Colonic mucosa (tissue), 4 donors: ENCODE measurements at regions not wholly inside any gene's neighbourhood (a gene's known extent, or its start where the extent isn't known, plus 50 kb on each side); places are given as distances from the start of the nearest gene placed in this dataset.

Experiments used
- DNase-seq: peaks from one replicate; pipeline ENCODE4 v3.0.0-alpha.2; 2020
- H3K27ac ChIP-seq: fragments of 200-600 bp; one replicate; pipeline ENCODE4 v1.8.0; 2021
- H3K27me3 ChIP-seq: fragments of 200-600 bp; one replicate; pipeline ENCODE4 v1.8.0; 2021
- H3K36me3 ChIP-seq: fragments of 200-600 bp; one replicate; pipeline ENCODE4 v1.8.0; 2021
- H3K4me1 ChIP-seq: fragments of 200-600 bp; one replicate; pipeline ENCODE4 v1.8.0; 2021; ENCODE audit warnings: mild to moderate bottlenecking
- H3K4me3 ChIP-seq: fragments of 200-600 bp; one replicate; pipeline ENCODE4 v1.8.0; 2021
- H3K9ac ChIP-seq, 2 donors: one replicate each; pipeline ENCODE4 v1.7.0; 2013; ENCODE audit warnings: control low read depth in 2 of 2, low read depth in 2 of 2, low read length in 2 of 2
- H3K9me3 ChIP-seq: fragments of 200-600 bp; one replicate; pipeline ENCODE4 v1.8.0; 2021
- intact Hi-C: fragments of 100-400 bp; cut with DNase I; formaldehyde crosslinking; loops from one replicate; pipeline ENCODE4 v1.14.1; 2022
- TF ChIP-seq, protein P1 (sequence below): fragments of 200-600 bp; IDR thresholded peaks from one replicate; pipeline ENCODE4 v1.8.0; 2022; ENCODE audit warnings: antibody characterized with exemption, mild to moderate bottlenecking
- donor health status: healthy.
- donor health status: DM: no; HTN: no; CAD: no.
- donor health status: DM: no; HTN: no; CAD: no.

- Histone ChIP-seq H3K9ac (no peak overlapping the region), H3K4me3 (no peak overlapping the region), H3K36me3 (no peaks in the 10 kb centered on the region), H3K27ac (no peak overlapping the region), H3K27me3 (no peaks in the 10 kb centered on the region), H3K9me3 (no peaks in the 10 kb centered on the region), H3K4me1 (no peaks in the 10 kb centered on the region)
- intact Hi-C loops: no loop called here
- TF ChIP-seq, protein P1, sequence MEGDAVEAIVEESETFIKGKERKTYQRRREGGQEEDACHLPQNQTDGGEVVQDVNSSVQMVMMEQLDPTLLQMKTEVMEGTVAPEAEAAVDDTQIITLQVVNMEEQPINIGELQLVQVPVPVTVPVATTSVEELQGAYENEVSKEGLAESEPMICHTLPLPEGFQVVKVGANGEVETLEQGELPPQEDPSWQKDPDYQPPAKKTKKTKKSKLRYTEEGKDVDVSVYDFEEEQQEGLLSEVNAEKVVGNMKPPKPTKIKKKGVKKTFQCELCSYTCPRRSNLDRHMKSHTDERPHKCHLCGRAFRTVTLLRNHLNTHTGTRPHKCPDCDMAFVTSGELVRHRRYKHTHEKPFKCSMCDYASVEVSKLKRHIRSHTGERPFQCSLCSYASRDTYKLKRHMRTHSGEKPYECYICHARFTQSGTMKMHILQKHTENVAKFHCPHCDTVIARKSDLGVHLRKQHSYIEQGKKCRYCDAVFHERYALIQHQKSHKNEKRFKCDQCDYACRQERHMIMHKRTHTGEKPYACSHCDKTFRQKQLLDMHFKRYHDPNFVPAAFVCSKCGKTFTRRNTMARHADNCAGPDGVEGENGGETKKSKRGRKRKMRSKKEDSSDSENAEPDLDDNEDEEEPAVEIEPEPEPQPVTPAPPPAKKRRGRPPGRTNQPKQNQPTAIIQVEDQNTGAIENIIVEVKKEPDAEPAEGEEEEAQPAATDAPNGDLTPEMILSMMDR: no peak
- no peak for DNase-seq
Observed at GRCh38 chr20:60454491-60454890, 496.3 kb downstream of the CDH26 start.

- TF ChIP-seq, protein P1: no peak
- Histone ChIP-seq H3K36me3 (no peaks in the 10 kb centered on the region), H3K27me3 (no peaks in the 10 kb centered on the region)
Observed at GRCh38 chr20:60455272-60455671, 497.0 kb downstream of the CDH26 start.

DNA sequence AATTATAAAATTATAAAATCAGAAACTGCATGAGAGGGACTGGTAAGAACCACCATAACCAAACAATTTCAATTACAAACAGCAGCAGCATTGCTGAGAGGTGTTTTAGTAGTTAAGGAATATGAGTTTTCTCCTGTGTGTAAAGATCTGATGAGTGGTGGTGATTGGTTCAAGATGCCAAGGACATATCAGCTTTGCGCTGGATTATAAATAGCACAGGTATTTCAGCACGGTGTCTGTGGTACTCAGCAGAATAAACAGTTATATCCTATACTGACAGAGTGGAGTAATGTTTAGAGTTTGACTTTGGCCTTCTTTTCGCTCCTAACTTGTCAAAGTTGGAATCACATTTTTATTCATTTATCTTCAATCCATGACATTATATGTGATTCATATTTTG, 501.0 kb downstream of the CDH26 start:
- no peak overlapping the region for H3K27ac ChIP-seq
- DNase-seq: no peak
- TF ChIP-seq, protein P1: no peak
- H3K9me3 ChIP-seq: no peaks in the 10 kb centered on the region
- no peak overlapping the region for H3K9ac ChIP-seq
- no peaks in the 10 kb centered on the region for H3K4me1 ChIP-seq
- no peaks in the 10 kb centered on the region for H3K36me3 ChIP-seq
- H3K27me3 ChIP-seq: no peaks in the 10 kb centered on the region
- intact Hi-C loops: no loop called here
- no peak overlapping the region for H3K4me3 ChIP-seq

More at GRCh38 chr20:60455272-60455671, 497.0 kb downstream of the CDH26 start:
- no peak overlapping the region for H3K9ac ChIP-seq
- no peaks in the 10 kb centered on the region for H3K9me3 ChIP-seq
- intact Hi-C loops: no loop called here
- DNase-seq: no peak
- H3K4me1 ChIP-seq: no peaks in the 10 kb centered on the region
- no peak overlapping the region for H3K27ac ChIP-seq
- H3K4me3 ChIP-seq: no peak overlapping the region

DNA sequence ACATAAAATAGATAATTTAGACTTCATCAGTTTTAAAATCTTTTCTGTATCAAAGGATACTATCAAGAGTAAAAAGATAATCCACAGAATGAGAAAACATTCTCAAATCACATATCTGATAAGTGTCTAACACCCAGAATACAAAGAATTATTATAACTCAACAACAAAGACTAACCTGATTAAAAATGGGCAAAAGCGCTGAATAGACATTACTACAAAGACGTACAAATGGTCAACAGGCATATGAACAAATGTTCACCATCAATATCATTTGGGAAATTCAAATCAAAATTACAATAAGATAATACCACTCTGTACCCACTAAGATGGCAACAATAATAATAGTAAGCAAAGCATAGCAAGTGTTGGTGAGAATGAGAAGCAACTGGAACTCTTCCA, 503.8 kb downstream of the CDH26 start:
- TF ChIP-seq, protein P1: no peak
- H3K27me3 ChIP-seq: no peaks in the 10 kb centered on the region
- intact Hi-C loops: no loop called here
- H3K9me3 ChIP-seq: no peaks in the 10 kb centered on the region
- H3K4me1 ChIP-seq: no peaks in the 10 kb centered on the region
- H3K36me3 ChIP-seq: no peaks in the 10 kb centered on the region
- H3K9ac ChIP-seq: no peak overlapping the region
- no peak for DNase-seq
- H3K27ac ChIP-seq: no peak overlapping the region
- H3K4me3 ChIP-seq: no peak overlapping the region

GRCh38 chr20:60463798-60464197, 505.6 kb downstream of the CDH26 start:
- Histone ChIP-seq H3K4me1 (no peaks in the 10 kb centered on the region), H3K9ac (no peak overlapping the region), H3K9me3 (no peaks in the 10 kb centered on the region), H3K4me3 (no peak overlapping the region), H3K36me3 (no peaks in the 10 kb centered on the region), H3K27ac (no peak overlapping the region), H3K27me3 (no peaks in the 10 kb centered on the region)
- TF ChIP-seq, protein P1: no peak
- intact Hi-C loops: no loop called here
- no peak for DNase-seq

GRCh38 chr20:60465439-60465838, 507.2 kb downstream of the CDH26 start:
- Histone ChIP-seq H3K4me3 (no peak overlapping the region), H3K9ac (no peak overlapping the region), H3K9me3 (no peaks in the 10 kb centered on the region), H3K27ac (no peak overlapping the region), H3K36me3 (no peaks in the 10 kb centered on the region), H3K4me1 (no peaks in the 10 kb centered on the region), H3K27me3 (no peaks in the 10 kb centered on the region)
- TF ChIP-seq, protein P1: no peak
- DNase-seq: no peak
- intact Hi-C loops: no loop called here
